KMS-11 (cell line): ENCODE measurements at regions not wholly inside any gene's neighbourhood (a gene's known extent, or its start where the extent isn't known, plus 50 kb on each side); places are given as distances from the start of the nearest gene placed in this dataset.

Experiments used
- H2AFZ ChIP-seq: fragments of 200-600 bp; sonication (generic); 2 replicates; pipeline ENCODE4 v1.6.1; 2016; ENCODE audit warnings: antibody characterized with exemption, mixed run types, low read depth
- H3K27ac ChIP-seq: fragments of 200-600 bp; sonication (generic); 2 replicates; pipeline ENCODE4 v1.6.1; 2016; ENCODE audit warnings: mild to moderate bottlenecking, mixed run types
- H3K27me3 ChIP-seq: fragments of 200-600 bp; sonication (generic); 2 replicates; pipeline ENCODE4 v1.6.1; 2017; ENCODE audit warnings: mild to moderate bottlenecking, low read depth, mixed run types, moderate library complexity; ENCODE audit not compliant: insufficient read depth
- H3K36me3 ChIP-seq: fragments of 200-600 bp; sonication (generic); 2 replicates; pipeline ENCODE4 v1.6.1; 2017; ENCODE audit warnings: mild to moderate bottlenecking, mixed run types; ENCODE audit not compliant: insufficient read depth
- H3K4me1 ChIP-seq: fragments of 200-600 bp; sonication (generic); 2 replicates; pipeline ENCODE4 v1.6.1; 2016; ENCODE audit warnings: mild to moderate bottlenecking, low read depth, mixed run types; ENCODE audit not compliant: poor library complexity, severe bottlenecking
- H3K4me2 ChIP-seq: fragments of 200-600 bp; sonication (generic); 2 replicates; pipeline ENCODE4 v1.7.0; 2016; ENCODE audit warnings: mild to moderate bottlenecking, mixed run types
- H3K4me3 ChIP-seq: fragments of 200-600 bp; sonication (generic); IDR thresholded peaks from 2 replicates; pipeline ENCODE4 v1.6.1; 2017; ENCODE audit warnings: low read depth, low read length, mixed read lengths; ENCODE audit not compliant: insufficient read depth
- H3K79me2 ChIP-seq: fragments of 200-600 bp; sonication (generic); 2 replicates; pipeline ENCODE4 v1.6.1; 2016; ENCODE audit warnings: low read depth, mixed run types; ENCODE audit not compliant: insufficient read depth
- H3K9ac ChIP-seq: fragments of 200-600 bp; sonication (generic); 2 replicates; pipeline ENCODE4 v1.6.1; 2016; ENCODE audit warnings: mild to moderate bottlenecking, mixed run types
- H4K20me1 ChIP-seq: fragments of 200-600 bp; sonication (generic); 2 replicates; pipeline ENCODE4 v1.6.1; 2016; ENCODE audit warnings: mild to moderate bottlenecking, mixed run types; ENCODE audit not compliant: insufficient read depth
- CTCF ChIP-seq: fragments of 200-600 bp; sonication (generic); conservative IDR thresholded peaks from 2 replicates; pipeline ENCODE4 v1.6.1; 2017; ENCODE audit warnings: low read depth, mild to moderate bottlenecking, antibody characterized with exemption, low read length, moderate library complexity, mixed read lengths

- H3K9ac ChIP-seq: no peak overlapping the region
- H3K27me3 ChIP-seq: no peaks in the 10 kb centered on the region
- H3K36me3 ChIP-seq: no peaks in the 10 kb centered on the region
- H3K4me1 ChIP-seq: no peaks in the 10 kb centered on the region
- no peaks in the 10 kb centered on the region for H3K79me2 ChIP-seq
- H3K27ac ChIP-seq: no peak overlapping the region
- H2AFZ ChIP-seq: no peak overlapping the region
- no peak overlapping the region for H3K4me3 ChIP-seq
- H4K20me1 ChIP-seq: no peaks in the 10 kb centered on the region
- no peak overlapping the region for H3K4me2 ChIP-seq
- TF ChIP-seq CTCF: no peak
Observed at GRCh38 chr6:43948527-43949485, 178.4 kb downstream of the MRPL14 start.

DNA sequence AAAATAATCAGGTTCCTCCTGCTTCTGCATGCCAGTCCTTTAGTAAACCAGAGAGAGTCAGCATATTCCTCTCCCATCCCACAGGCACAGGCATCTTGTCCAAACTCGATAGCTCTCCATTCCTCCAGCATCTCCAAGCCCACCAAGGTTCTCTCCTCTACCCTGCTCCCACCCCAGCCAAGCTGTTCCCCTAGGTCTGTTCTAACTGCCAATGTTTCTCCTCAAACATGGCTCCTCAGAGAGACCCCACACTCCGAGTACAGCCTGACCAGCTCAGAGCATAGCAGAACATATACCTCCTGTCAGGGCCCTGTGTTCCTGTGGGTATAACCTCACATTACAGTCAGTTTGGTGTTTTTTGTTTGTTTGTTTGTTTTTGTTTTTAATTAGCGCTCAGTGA, 177.8 kb downstream of the VEGFA start:
- no peak for TF ChIP-seq CTCF
- H3K36me3 ChIP-seq: no peaks in the 10 kb centered on the region
- no peak overlapping the region for H3K27ac ChIP-seq
- H3K4me2 ChIP-seq: no peak overlapping the region
- no peaks in the 10 kb centered on the region for H3K27me3 ChIP-seq
- H3K79me2 ChIP-seq: no peaks in the 10 kb centered on the region
- H4K20me1 ChIP-seq: no peaks in the 10 kb centered on the region
- no peak overlapping the region for H2AFZ ChIP-seq
- H3K9ac ChIP-seq: no peak overlapping the region
- H3K4me3 ChIP-seq: no peak overlapping the region
- H3K4me1 ChIP-seq: no peaks in the 10 kb centered on the region

DNA sequence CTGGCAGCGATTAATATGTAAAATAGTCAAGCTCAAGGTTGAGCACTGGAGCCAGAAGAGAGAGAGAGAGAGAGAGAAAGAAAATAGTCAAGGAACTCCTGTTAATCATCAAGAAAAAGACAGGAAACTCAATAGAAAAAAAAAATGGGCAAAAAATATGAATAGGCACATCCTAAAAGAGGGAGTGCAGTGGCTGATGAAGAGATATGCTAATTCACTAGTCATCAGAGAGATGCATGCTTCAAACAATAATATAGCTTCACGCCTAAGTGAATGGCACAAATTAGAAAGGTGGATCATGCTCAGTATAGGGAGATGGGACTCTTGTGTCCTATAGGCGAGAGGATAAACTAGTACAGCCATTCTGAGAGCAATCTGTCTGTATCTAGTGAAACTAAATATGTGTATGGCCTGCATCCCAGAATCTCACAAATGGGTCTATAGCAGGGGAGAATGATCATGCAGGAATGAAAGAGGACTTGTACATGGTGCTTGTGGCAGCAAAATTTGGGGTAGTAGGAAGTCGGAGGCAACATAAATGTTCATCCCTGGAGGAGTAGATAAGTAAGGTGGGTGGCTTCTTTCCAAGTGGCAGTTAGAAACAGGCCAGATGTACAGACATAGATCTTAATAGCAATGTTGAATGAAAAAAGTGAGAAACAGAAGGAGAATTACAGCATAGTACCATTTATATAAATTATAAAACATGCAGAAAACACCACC, 176.8 kb downstream of the VEGFA start:
- no peak for TF ChIP-seq CTCF
- Histone ChIP-seq H3K27ac (no peak overlapping the region), H3K27me3 (no peaks in the 10 kb centered on the region), H3K4me3 (no peak overlapping the region), H4K20me1 (no peaks in the 10 kb centered on the region), H3K9ac (no peak overlapping the region), H3K4me1 (no peaks in the 10 kb centered on the region), H3K4me2 (no peak overlapping the region), H3K79me2 (no peaks in the 10 kb centered on the region), H2AFZ (no peak overlapping the region), H3K36me3 (no peaks in the 10 kb centered on the region)

GRCh38 chr6:43945768-43946080, 175.7 kb downstream of the VEGFA start:
- no peak for TF ChIP-seq CTCF

More at GRCh38 chr6:43945768-43946080, 175.7 kb downstream of the VEGFA start:
- Histone ChIP-seq H3K4me1 (no peaks in the 10 kb centered on the region), H3K36me3 (no peaks in the 10 kb centered on the region), H3K27ac (no peak overlapping the region), H4K20me1 (no peaks in the 10 kb centered on the region), H3K4me3 (no peak overlapping the region), H3K79me2 (no peaks in the 10 kb centered on the region), H3K4me2 (no peak overlapping the region), H3K9ac (no peak overlapping the region), H3K27me3 (no peaks in the 10 kb centered on the region), H2AFZ (no peak overlapping the region)
